ENCODE measurements at regions not wholly inside any gene's neighbourhood (a gene's known extent, or its start where the extent isn't known, plus 50 kb on each side); places are given as distances from the start of the nearest gene placed in this dataset.

- no peak for DNase-seq
- no peaks in the 10 kb centered on the region for H3K27me3 Mint-ChIP-seq (ENCODE audit: unreplicated experiment)
- H3K27ac Mint-ChIP-seq (ENCODE audit: unreplicated experiment), result no peak overlapping the region
- TF ChIP-seq CTCF (IDR thresholded peaks at IDR 0.05; ENCODE audit: partially characterized antibody, unreplicated experiment), result no peak
- peaks cover 11% of the 10 kb centered on the region for H3K4me1 Mint-ChIP-seq (ENCODE audit: low read depth, unreplicated experiment)
- H3K36me3 Mint-ChIP-seq (ENCODE audit: unreplicated experiment), result no peaks in the 10 kb centered on the region
- H3K9me3 Mint-ChIP-seq (ENCODE audit: unreplicated experiment), result no peaks in the 10 kb centered on the region
- no peak overlapping the region for H3K4me3 Mint-ChIP-seq (ENCODE audit: unreplicated experiment)
These were observed 60.4 kb upstream of the CD96 start for GRCh38 chr3:111481551-111481950.

GRCh38 chr3:111482574-111482973, 59.4 kb upstream of the CD96 start:
- peaks cover 11% of the 10 kb centered on the region for H3K4me1 Mint-ChIP-seq (ENCODE audit: low read depth, unreplicated experiment)

GRCh38 chr3:111485086-111485485, 56.9 kb upstream of the CD96 start:
- peaks cover 3% of the 10 kb centered on the region for H3K9me3 Mint-ChIP-seq (ENCODE audit: unreplicated experiment)
- H3K27me3 Mint-ChIP-seq (ENCODE audit: unreplicated experiment), result no peaks in the 10 kb centered on the region
- H3K27ac Mint-ChIP-seq (ENCODE audit: unreplicated experiment), result no peak overlapping the region
- peaks cover 6% of the 10 kb centered on the region for H3K36me3 Mint-ChIP-seq (ENCODE audit: unreplicated experiment)
- no peak for TF ChIP-seq CTCF (IDR thresholded peaks at IDR 0.05; ENCODE audit: partially characterized antibody, unreplicated experiment)
- no peak overlapping the region for H3K4me3 Mint-ChIP-seq (ENCODE audit: unreplicated experiment)
- peaks cover 11% of the 10 kb centered on the region for H3K4me1 Mint-ChIP-seq (ENCODE audit: low read depth, unreplicated experiment)
- DNase-seq, result no peak

More at GRCh38 chr3:111482574-111482973, 59.4 kb upstream of the CD96 start:
- no peaks in the 10 kb centered on the region for H3K9me3 Mint-ChIP-seq (ENCODE audit: unreplicated experiment)
- no peaks in the 10 kb centered on the region for H3K27me3 Mint-ChIP-seq (ENCODE audit: unreplicated experiment)
- H3K4me3 Mint-ChIP-seq (ENCODE audit: unreplicated experiment), result no peak overlapping the region
- H3K36me3 Mint-ChIP-seq (ENCODE audit: unreplicated experiment), result no peaks in the 10 kb centered on the region
- DNase-seq, result no peak
- no peak for TF ChIP-seq CTCF (IDR thresholded peaks at IDR 0.05; ENCODE audit: partially characterized antibody, unreplicated experiment)
- H3K27ac Mint-ChIP-seq (ENCODE audit: unreplicated experiment), result no peak overlapping the region

Data from glutamatergic neuron (in vitro differentiated cells).